T-helper 1 cell treated with Interleukin-12 subunit alpha and Interleukin-12 subunit beta and Interleukin-4 antibody, amounts not matched to agents 30 ng/mL and 1 ng/mL, for 36 hours (primary cell): ENCODE measurements at regions not wholly inside any gene's neighbourhood (a gene's known extent, or its start where the extent isn't known, plus 50 kb on each side); places are given as distances from the start of the nearest gene placed in this dataset.

Experiments
- intact Hi-C: fragments of 100-400 bp; cut with micrococcal nuclease; formaldehyde crosslinking; loops from one replicate; pipeline ENCODE4 v1.15.1; 2024

GRCh38 chr9:85430659-85431338, 311.0 kb downstream of the AGTPBP1 start:
- intact Hi-C loops, result no loop called here

DNA sequence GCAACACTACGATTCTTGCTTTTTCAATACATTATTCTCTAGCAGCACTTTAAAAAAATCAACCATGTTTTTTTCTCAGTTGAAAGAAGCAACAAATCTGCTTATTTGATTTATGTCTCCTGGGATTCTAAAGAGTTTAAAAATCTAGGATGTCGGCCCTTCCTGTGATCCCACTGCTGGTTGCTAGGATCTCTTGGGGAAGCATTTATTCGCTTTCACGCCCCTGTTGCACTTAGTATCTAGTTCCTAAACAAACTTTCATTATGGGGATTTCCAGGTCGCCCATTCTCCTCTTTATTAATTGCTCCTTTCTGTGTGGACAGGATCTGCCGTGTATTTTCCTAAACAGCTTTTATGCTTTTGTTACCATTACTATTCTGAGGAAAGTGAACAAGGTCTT, 313.5 kb downstream of the AGTPBP1 start:
- intact Hi-C loops, result loop anchor here (5.0 kb wide), 1 partner anchor 761 kb away; the partner anchor contains the start of gene NTRK2

DNA sequence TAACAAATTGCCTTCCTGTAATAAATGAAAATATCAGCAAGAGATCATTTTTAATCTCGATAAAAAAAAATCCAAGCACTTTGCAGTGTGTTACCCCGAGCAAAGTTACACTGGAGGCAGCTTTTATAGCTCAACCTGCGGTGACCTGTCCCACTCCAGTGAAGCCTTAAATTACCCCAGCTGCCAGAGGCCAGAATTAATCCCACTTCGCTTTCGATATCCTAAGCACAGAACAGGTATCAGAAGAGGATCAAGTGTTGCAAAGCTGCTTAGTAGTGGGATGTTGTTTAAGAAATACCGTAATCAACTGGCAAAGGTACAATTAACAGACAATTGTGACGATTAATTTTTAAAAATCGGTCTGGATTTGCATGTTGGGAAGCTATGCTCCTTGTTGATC, 314.0 kb downstream of the AGTPBP1 start:
- intact Hi-C loops, result loop anchor here (5.0 kb wide), 1 partner anchor 760 kb away; the partner anchor contains the start of gene NTRK2

DNA sequence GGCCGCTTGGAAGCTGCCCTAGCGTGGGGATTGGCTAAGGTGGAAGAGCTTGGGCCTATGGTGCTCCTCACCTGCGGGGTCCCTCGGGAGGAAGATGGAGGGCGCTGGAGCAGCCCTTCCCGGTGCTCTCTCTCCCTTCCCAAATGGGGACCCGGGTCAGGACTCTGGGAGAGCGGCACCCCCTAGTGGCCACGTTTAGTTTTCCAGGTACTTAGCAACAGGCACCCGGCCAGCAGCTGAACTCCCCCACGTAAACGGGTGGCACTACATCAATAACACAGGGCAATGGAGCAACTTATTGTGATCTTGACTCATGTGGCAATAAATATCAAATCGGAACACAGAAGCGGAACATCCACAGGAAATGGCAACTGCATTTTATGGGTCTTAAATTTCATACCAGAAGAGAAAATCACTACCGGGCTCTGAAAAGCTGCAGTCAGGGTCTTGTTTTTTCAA, 316.6 kb downstream of the AGTPBP1 start:
- intact Hi-C loops, result loop anchor here (2.0 to 5.0 kb wide), 3 partner anchors 186 to 1028 kb away; partner anchors contain the start of gene NTRK2

- intact Hi-C loops, result loop anchor here (5.0 kb wide), 1 partner anchor 726 kb away; no protein-coding TSS in a partner anchor
These were observed 318.3 kb downstream of the AGTPBP1 start for GRCh38 chr9:85423422-85423821.

- intact Hi-C loops, result loop anchor here (5.0 kb wide), 1 partner anchor 724 kb away; no protein-coding TSS in a partner anchor
These were observed 320.1 kb downstream of the AGTPBP1 start for GRCh38 chr9:85421641-85422040.

GRCh38 chr9:85420750-85421149, 321.0 kb downstream of the AGTPBP1 start:
- intact Hi-C loops, result loop anchor here (5.0 kb wide), 1 partner anchor 723 kb away; no protein-coding TSS in a partner anchor

DNA sequence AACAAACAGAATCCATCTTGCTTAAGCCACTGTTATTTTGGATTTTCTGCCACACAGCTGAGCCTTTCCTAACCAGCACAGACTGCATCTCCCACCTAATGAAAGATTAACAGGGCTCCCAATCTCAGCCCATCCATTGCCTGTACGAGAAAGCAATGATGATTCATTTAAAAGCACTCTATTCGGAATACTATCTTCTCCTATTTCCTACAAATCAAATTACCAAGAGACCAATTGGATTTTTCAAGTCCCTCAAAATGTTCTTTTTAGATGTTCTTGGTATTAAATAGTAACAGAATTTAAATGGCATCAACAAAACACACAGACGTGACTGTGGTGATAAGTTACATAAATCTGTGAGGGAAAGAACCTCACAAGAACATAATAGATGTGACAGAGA, 324.1 kb downstream of the AGTPBP1 start:
- intact Hi-C loops, result no loop called here

GRCh38 chr9:85416715-85417114, 325.0 kb downstream of the AGTPBP1 start:
- intact Hi-C loops, result no loop called here

DNA sequence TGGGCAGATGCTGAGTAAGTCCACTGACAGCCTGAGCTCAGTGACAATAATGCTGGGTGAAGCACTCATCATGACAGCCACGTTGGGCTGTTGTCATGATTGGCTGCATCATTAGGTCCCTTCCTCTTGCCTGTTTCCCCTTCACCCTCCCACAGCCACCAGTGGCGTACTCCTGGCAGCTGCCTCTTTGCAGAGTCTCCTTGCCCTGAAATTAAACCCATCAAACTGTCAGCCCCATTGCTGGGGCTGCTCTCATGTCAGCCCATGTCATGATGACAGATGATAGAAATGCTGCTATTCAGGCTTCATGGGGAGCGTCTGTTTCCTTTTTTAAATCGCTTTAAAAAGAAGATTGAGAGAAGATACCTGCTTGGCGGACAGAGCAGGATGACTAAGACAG, 327.4 kb downstream of the AGTPBP1 start:
- intact Hi-C loops, result no loop called here

GRCh38 chr9:85408494-85408893, 333.3 kb downstream of the AGTPBP1 start:
- intact Hi-C loops, result no loop called here

DNA sequence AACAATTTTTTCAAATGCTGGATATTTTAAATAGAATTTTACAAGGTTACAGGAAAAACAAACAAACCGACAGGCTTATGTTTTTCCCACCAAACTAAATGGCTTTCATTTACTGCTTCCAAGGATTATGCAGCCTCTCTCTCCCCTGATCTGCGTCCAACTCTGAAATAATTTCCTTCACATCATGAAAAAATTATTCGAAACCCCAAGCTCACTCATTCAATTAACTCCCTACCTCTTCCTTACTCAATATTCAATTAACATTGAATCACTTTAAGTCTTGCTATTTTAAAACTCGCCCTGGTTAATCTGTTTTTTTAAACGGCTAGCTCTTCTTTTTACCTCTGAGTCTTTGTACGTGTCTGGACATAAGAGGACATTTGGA, 336.2 kb downstream of the AGTPBP1 start:
- intact Hi-C loops, result no loop called here

DNA sequence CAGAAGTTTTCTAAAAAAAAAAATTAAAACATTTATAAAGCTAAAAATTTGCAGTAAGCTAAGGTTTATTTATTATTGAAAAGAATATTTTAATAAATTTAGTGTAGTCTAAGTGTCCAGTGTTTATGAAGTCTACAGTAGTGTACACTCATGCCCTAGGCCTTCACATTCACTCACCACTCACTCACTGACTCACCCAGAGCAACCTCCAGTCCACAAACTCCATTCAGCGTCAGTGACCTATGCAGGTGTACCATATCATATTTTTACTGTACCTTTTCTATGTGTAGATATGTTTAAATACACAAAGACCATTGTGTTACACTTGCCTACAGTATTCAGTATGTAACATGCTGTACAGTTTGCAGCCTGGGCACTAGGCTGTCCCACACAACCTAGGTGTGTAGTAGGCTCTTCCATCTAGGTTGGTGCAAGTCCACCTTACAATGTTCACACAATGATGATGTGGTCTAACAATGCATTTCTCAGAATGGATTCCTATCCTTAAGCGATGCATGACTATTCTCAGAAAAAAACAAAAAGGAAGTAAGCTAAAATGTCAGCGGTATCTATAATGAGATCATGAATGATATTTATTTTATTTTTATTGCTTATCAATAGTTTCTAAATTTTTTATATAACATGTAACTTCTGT, 336.7 kb downstream of the AGTPBP1 start:
- intact Hi-C loops, result no loop called here

DNA sequence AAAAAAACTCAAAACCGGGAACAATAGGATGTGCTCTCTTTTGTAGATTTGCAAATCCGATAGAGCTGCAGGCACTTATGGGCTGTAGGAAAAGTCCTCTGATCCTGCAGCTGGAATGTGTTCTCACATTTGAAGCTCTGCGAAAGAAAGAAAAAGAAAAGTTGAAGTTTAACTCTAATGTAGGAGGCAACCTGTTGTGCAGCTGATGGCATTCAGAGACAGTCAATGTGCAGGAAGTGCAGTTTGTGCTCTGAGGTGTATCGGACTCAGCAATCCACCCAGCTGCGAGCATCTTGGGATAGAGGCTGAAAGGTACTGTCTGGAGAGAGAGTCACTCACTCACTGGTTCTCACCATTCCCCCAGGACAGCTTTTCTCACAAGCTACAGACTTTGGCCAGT, 339.2 kb downstream of the AGTPBP1 start:
- intact Hi-C loops, result no loop called here

DNA sequence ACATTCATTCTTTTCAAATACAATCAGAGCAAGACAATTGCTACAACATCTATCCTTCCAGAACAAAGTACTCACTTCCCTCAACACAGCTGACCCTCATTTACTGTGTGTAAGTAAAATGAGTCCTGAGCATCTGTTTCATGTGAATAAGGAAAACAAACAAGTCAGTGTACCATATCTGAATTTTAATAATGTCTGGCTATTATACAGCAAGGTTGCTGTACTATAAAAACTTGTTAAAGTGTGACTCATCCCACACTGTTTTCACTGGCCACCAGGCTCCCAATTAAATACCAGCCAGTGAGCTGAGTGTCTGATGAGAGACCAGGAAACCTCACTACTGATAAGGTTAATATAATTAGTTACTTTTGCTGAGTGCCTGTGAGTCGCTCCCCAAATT, 339.8 kb downstream of the AGTPBP1 start:
- intact Hi-C loops, result no loop called here

DNA sequence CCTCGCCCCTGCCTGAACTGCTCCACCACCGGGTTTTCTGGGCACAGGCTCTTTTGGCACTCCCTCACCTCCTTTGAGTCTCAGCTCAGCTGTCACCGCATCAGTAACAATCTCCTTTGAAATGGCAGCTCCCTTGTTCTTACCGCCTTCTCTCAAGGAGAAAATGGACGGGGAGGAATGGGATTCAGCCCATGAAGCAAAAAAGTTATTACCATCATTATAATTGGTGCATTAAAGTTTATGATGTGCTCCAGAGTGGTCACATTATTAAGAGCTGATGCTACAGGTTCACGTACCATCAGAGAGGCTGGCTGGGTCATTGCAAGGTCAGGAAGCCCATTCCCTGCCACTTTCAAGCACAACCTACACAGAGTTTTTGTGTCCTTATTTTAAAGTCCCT, 344.7 kb downstream of the AGTPBP1 start:
- intact Hi-C loops, result no loop called here

DNA sequence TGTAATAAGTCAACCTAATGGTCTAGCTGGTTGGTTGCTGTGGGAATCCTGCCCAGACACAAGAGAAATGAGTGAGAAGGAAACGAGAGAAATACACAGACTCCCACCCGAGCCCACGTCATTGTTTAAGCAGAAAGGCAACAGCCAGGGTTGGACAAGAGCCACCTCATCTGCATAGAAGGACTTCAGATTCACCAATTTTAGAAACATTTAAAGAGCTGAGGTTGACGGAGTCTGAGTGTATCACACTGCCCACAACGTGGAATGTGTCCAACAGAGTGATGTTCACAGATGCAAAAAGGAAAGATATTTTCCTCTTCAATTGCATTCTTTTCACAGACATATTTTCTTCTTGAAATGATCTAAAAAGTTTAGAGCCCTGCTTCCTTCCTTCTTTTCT, 349.5 kb downstream of the AGTPBP1 start:
- intact Hi-C loops, result no loop called here

GRCh38 chr9:85377731-85378289, 363.9 kb downstream of the AGTPBP1 start:
- intact Hi-C loops, result no loop called here

GRCh38 chr9:85368781-85369180, 373.0 kb downstream of the AGTPBP1 start:
- intact Hi-C loops, result no loop called here

DNA sequence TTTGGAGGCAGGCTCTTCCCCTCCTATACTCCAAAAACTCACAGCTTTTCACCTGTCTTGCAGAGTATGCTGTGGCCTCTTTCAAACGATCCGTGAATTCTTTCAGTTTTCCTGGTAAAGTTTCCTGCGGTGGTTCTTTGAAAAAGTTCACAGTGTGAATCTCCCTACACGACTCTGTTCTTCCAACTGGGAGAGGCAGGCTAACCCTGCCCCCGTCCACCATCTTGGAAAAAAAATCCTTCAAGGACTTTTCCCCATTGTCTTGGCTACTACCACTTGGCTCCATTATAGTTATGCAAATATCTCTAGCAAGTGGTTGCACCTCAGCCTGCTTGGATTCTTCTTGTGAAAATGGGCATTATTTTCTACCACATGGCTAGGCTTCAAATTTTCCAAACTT, 382.6 kb downstream of the AGTPBP1 start:
- intact Hi-C loops, result no loop called here

GRCh38 chr9:85349046-85349445, 392.7 kb downstream of the AGTPBP1 start:
- intact Hi-C loops, result no loop called here

- intact Hi-C loops, result no loop called here
These were observed 394.2 kb downstream of the AGTPBP1 start for GRCh38 chr9:85347541-85347940.
